Globus pallidus (tissue), 1 donor: ENCODE measurements at regions not wholly inside any gene's neighbourhood (a gene's known extent, or its start where the extent isn't known, plus 50 kb on each side); places are given as distances from the start of the nearest gene placed in this dataset.
"Not testable (repeated sequence)": the region's sequence is repeated elsewhere in the genome, so short reads cannot be mapped to it uniquely, and the experiment has no call there.

Experiments
- DNase-seq: peaks from one replicate; pipeline ENCODE4 v3.0.0-alpha.2; 2015; ENCODE audit warnings: low spot score

DNA sequence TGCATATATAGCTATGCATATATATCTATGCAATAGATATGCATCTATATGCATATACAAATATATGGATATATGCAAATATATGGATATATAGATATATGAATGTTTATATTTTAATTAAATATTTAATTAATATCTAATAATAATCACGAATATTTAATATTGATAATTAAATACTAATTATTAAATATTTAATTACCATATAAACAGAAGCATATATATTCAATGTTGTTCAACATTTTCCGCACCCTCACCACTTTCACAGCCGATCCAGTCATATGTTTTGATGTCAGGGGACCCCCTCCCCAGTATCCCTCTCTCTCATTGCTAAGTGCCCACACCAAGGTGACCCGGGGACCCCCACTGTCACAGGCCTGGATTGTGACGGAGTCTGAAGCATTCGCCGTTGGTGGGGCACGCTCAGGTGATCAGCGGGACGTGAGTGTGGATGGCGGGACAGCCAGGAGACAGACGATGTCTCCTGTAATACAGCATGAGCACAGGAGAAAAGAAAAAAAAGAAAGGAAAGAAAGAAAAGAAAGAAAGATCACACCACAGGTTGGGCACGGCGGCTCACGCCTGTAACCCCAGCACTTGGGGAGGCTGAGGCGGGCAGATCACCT, 199.7 kb downstream of the CRLF2 start:
- no peak for DNase-seq

DNA sequence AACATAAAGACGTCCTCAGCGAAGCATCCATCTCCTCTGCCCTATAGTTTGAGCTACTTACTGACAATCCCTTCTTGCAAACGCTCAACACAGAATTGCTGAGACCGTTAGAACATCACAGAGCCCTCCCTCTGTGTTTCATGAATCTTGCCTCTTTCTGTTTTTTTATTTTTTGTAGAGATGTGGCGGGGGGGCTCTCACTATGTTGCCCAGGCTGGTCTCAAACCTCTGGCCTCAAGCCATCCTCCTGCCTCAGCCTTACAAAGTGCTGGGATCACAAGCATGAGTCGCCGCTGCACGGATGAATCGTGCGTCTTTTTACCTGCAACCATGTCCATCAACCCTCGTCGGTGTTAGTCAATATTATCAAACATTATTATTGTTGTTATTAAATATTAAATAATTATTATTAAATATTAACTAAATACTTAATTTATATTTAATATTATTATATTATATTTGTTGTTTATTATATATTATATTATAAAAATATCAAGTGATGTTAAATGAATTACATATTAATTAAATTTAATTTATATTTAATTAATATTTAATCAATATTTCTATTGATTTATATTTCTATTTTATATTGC, 200.7 kb downstream of the CRLF2 start:
- no peak for DNase-seq

DNA sequence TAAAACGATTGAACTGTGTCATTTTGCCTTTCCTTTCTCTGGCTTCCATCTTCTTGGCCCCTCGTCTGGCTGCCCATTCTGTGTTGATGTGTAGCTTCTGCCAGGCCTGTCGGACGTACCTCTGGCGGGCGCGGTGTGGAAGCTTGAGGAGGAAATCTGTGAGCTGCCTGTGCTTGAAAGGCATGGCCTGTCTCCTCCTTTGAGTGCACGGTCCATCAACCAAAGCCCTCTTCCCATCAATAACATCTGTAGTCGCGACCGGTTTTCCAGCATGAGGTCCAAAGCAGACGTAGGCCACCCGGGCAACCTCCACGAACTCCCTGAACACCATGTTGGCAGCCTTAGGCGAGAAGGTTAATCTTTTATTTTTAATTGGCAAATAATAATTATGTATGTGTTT, 202.7 kb downstream of the CRLF2 start:
- no peak for DNase-seq

DNA sequence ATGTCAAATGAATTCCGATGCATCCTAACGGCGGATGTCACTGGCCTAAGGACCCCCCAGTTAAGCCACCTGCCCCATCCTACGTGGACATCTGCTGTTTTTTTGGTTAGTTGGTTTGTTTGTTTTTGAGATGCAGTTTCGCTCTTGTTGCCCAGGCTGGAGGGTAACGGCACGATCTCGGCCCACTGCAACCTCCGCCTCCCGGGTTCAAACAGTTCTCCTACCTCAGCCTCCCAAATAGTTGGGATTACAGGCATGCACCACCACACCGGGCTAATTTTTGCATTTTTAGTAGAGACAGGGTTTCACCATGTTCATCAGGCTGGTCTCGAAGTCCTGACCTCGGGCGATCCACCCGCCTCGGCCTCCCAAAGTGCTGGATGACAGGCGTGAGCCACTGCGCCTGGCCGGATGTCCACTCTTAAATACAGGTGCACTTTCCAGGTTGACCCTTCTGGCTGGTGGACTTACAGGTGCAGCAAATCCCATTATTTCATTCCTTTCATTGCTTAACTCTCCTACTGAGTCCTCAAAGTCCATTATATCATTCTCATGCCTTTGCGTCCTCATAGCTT, 206.2 kb downstream of the CRLF2 start:
- DNase-seq, result no peak

DNA sequence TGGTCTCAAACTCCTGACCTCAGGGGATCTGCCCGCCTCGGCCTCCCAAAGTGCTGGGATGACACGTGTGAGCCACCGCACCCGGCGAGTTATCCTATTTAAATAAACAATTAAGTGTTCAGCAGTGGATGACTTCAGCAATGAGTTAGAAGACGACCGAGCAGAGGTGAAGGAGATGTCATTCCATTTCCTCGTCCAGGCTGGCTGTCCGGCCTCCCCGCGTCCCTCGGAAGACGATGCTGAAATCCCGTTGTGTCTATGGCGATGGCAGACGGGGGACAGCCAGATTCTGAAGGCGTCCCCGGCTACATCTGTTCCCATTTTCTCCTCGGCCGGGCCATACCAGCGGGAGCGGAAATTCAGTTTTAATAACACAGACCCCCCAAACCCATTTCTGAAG, 209.8 kb downstream of the CRLF2 start:
- DNase-seq, result no peak

DNA sequence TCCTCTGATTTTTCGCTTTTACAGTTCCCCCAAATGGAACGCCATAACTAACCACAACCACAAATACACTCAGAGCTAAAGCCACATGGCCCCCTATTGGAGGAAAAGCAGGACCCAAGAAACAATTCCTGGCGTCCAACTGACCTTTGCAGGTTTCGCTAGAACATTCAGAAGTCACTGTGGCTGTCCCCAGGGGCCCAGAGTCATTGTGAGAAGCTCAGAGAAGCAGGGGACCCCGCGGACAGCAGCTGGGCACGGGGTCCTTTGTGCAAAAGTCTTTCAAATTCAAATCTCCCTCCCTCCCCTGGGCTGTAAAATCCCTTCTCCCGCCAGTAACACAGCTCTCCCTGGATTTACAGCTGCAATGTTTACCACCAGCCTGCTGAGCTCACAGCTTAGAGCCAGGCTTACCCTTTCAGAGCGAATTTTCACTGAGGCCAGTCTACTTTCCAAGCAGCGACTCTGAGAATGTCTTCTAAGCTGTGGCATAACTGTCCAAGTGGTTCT, 214.8 kb downstream of the CRLF2 start:
- no peak for DNase-seq

DNA sequence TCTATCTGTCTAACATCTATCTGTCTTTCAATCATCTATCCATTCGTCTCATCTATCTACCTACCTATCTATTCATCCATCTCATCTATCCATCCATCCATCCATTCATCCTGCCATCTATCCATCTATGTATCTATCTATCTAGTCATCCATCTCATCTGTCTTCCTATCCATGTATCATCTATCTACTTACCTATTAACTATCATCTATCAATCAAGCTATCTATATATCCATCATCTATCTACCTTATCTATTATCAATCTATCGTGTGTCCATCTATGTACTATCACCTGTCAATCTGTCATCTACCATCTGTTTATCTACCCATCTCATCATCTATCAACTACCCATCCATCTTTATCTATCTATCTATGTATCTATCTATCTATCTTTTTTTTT, 217.7 kb downstream of the CRLF2 start:
- no peak for DNase-seq

DNA sequence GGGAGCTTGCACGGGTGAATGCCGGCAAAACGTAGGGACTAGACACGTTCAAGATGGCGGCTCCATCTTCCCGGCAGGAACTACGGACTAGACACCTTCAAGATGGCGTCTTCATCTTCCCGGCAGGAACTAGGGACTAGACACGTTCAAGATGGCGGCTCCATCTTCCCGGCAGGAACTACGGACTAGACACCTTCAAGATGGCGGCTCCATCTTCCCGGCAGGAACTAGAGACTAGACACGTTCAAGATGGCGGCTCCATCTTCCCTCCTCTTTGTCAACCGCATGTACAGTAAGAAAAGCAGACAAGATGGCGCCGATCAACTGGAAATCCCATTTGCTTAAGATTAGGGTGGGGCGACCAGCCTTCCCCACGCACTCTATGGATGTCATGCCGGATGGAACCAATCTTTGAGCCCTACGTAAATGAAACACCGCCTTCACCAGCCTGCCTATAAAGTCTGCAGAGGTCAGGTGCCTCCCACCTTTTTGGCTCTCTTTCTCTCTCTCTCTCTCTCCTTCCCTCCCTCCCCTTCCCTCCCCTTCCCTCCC, 222.4 kb downstream of the CRLF2 start:
- DNase-seq, result peak; percentile 23

DNA sequence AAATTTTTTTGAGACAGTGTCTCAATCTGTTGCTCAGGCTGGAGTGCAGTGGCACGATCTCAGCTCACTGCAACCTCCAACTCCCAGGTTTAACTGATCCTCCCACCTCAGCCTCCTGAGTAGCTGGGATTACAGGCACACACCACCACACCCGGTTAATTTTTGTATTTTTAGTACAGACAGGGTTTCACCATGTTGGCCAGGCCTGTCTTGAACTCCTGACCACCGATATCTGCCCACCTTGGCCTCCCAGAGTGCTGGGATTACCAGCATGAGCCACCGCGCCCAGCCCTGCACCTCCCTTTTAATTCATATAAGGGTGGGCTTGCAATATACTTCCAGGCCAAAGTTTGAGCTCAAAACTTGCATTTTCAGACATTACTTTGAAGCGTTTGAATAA, 223.9 kb downstream of the CRLF2 start:
- not testable (repeated sequence) for DNase-seq

DNA sequence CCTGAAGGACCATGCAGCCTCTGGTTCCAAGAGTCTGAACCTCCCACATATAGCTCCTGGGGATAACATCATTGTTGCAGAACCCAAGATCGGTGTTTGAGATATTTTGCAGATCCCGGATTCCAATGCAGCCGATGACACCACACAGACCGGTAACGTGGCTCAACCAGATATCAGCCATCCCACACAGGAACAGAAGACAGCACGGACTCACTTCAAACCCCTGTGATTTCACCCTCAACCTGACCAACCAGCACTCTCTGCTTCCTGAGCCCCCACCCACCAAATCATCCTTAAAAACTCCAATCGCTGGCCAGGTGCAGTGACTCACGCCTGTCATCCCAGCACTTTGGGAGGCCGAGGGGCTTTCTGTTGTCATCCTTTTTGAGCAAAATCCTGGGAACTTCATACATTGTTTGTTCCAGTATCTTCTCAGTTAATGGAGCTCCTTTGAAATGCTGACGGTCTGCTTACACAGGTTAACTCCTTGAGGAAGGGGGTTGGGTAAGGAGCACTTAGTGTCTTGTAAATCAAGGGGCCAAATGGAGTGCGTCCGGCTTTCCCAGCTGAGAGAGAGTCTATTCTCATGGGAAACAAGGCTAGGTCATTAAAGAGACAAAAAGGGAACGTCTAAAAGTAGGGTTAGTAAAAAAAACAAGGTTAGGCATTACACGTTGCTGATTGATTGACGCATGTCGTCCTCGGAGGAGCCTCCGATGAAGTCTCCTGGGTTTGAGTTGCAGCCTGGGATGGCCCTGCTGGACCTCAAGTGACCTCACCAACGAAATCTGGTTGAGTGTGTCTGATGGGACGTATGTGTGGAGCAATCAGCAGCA, 230.4 kb downstream of the CRLF2 start:
- DNase-seq, result no peak

DNA sequence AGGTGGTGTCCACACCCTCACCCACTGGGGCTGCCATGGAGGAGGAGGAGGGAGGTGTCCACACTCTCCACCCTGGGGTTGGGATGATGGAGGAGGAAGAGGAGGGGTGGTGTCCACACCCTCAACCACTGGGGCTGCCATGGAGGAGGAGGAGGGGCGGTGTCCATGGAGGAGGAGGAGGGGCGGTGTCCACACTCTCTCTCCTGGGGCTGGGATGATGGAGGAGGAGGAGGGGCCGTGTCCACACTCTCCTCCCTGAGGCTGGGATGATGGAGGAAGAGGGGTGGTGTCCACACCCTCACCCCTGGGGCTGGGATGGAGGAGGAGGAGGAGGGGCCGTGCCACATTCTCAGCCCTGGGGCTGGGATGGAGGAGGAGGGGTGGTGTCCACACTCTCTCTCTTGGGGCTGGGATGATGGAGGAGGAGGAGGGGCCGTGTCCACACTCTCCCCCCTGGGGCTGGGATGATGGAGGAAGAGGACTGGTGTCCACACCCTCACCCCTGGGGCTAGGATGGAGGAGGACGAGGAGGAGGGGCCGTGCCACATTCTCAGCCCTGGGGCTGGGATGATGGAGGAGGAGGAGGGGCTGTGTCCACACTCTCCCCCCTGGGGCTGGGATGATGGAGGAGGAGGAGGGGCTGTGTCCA, 231.7 kb downstream of the CRLF2 start:
- no peak for DNase-seq

DNA sequence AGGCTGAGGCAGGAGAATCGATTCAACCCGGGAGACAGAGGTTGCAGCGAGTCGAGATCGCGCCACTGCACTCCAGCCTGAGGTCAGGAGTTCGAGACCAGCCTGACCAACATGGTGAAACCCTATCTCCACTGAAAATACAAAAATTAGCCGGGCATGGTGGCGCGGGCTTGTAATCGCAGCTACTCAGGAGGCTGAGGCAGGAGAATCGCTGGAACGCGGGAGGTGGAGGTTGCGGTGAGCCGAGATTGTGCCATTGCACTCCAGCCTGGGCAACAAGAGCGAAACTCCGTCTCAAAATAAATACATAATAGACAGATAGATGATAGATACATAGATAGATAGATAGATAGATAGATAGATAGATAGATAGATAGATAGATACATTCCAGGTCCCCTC, 233.3 kb downstream of the CRLF2 start:
- DNase-seq, result not testable (repeated sequence)

DNA sequence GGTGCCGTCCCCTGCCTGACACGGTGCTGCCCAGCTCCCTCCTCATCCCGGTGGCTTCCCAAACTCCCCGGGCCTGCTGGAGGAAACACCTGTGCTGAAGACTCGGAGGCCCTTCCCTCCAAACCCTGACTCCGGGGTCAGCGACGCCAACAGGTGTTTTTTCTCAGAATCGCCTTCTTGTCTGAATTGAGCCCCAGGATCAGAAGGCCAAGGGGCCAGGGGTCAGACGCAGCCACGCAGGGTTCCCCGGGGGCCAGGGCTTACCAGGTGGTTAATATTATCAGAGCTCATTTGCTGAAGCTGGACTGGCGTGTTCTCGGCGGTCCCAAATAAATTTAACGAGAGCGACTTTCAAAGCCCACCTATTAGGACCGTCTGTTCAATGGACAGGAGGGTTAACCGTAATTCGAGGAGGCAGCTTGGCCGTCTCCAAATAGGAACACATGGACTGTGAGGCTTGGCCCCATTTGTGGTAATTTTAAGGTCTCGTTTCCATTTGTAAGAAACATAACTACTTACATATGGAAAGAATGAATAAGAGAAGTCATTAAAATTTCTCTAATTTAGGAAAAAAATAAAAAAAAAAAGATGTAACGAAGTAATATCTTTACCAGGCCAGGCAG, 239.3 kb downstream of the CRLF2 start:
- no peak for DNase-seq

DNA sequence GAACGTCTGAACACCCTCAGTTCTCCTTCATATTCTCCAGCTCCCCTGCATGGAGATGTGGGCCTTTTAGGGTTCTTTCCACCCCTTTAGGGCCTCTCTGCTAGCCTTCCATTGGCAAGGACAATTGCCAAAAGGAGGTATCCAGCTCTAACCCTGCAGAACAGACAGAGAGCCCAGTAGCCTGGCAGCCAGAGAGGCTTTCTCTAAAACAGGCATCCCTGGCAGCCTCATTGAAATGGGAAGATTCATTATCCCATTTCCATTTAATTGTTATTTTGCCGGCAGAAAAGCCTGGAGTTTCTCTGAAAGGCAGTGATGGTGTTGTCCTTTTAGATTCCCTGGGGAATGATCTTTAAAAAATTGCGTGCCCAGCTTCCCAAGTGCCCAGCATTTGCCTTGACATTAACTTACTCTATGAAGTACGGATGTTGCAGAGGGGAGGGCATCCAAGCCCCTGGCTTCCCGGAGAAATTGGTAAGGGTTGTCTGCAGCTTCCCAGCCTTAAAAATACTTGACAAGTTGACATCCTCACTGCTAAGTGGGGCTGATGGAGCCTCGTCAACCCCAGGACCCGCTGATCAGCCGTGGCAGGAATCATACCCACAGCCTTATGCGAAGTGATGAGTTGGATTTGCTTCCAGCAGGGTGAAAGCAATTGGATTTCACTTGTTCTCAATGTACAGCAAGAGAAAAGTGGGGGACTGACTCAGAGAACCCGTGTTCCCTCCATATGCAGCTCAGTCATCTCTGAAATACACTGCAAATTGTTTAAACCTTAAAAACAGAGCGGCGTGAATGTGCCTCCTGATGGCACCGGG, 244.1 kb downstream of the CRLF2 start:
- DNase-seq, result no peak

DNA sequence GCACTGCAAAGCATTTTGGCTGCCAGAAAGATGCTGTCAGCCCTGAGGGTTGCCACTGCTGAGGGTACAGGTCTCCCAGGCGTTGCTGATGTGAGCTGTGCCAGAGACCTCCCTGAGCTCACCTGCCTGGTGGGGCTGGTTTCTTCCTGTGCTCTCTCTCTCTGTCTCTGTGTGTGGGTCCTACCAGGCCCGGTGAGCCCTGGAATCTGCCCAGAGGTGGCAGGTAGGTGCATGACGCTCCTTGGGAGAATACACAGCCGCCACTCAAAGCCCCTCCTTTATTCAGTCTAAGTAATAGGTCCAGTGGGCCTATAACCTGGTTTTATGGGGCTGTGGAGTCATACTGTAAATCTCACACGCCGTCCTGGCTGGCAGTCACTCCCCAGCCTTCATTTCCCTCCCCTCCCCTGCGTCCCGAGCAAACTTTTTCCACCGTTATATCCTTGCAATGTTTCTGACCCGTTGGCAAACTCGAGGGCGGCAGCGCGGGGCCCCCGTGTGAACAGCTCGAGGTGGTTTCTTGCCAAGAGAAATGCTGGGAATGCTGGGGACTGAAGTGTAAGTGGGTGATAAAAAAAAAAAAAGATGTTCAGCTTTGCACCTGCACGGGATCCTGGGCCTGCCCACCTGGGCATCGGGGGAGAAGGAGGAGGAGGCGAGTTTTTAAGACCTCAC, 245.9 kb downstream of the CRLF2 start:
- DNase-seq, result no peak

DNA sequence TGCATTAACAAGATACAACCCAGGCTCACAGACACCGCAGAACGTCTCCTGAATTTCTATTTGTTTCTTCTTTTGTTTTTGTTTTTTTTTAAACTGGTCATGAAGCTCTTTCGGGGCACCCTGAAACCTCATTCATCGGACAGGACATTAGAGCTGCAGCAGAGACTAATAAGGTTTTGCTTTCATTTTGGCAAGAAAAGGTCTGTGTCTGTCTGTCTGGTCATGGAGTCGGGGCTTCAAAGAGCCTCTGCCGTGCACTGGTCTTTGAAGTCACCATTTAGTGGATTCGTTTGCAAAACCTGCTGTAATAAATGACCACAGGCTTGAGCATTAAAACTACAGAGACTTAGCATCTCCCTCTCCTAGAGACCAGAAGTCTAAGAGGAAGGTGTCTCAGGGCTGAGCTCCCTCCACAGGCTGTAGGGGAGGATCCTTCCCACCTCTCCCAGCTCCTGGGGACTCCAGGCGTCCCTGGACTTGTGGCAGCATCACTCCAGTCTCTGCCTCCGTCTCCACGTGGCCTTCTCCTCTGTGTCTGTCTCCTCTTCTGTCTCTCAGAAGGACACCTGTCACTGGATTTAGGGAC, 247.5 kb downstream of the CRLF2 start:
- DNase-seq, result no peak

DNA sequence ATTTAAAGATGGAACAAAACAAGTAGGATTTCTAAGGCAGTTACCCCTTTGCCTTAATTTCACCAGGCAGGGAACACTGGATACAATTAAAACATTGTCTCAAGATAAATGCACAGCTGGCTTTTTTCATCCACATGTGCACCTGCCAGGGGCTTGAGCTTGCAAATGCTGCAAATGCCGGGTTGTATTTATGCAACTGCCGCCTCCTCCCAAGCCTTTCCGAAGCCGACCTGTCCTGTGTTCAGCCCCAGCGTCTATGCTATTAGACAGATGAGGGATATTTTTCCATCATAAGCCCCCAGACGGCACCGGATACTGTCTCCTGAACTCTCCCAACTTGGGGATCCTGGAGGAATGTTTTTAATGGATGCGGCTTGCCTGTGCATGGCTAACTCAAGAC, 251.6 kb downstream of the CRLF2 start:
- no peak for DNase-seq

DNA sequence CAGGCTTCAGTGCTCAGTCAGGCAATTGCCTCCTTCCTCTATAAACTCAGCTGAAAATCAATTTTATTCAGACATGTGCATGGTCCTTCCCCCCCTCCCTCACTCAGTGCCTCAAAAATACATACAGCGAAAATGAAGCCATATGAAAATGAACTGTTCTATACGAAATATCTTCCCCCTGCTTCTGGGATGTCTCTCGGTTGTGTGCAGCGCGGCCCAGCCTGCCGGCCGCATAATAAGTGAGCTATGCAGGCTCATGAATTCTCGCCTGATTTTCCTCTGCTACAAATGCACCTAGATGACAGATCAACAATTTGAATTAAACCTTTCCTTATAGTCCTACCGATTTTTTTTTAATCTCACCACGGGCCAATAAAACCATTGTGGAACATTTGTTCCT, 252.9 kb downstream of the CRLF2 start:
- no peak for DNase-seq

DNA sequence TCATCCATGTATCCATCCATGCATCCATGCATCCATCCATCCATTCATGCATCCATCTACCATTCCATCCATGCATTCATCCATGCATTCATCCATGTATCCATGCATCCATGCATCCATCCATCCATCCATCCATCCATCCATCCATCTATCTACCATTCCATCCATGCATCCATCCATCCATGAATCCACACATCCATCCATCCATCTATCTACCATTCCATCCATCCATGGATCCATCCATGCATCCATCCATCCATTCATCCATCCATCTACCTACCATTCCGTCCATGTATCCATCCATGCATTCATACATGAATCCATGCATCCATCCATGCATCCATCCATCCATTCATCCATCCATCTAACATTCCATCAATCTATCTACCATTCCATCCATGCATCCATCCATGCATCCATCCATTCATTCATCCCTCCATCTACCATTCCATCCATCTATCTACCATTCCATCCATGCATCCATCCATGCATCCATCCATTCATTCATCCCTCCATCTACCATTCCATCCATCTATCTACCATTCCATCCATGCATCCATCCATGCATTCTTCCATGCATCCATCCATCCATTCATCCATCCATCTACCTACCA, 257.2 kb downstream of the CRLF2 start:
- DNase-seq, result not testable (repeated sequence)
